H1 (cell line): ENCODE measurements at regions not wholly inside any gene's neighbourhood (a gene's known extent, or its start where the extent isn't known, plus 50 kb on each side); places are given as distances from the start of the nearest gene placed in this dataset.

Source experiments
- CTCF ChIA-PET: fragments of 300-600 bp; sonication (Branson Sonifier 250); formaldehyde crosslinking; loops from one replicate; lab custom pipeline; 2021; ENCODE audit not compliant: partially characterized antibody; lab: Charles Lee
- POLR2A ChIA-PET: fragments of 300-600 bp; sonication (Branson Sonifier 250); formaldehyde crosslinking; loops from one replicate; lab custom pipeline; 2021; ENCODE audit warnings: inconsistent platforms; ENCODE audit not compliant: partially characterized antibody; lab: Charles Lee
- DNase-seq, 2 experiments: peaks; one replicate each; pipeline versions ENCODE4 v3.0.0 to v3.0.0-alpha.2; 2010 to 2022; ENCODE audit warnings: low spot score in 2 of 2, low read depth in 1 of 2, mixed read lengths in 1 of 2
- FAIRE-seq: peaks from 2 replicates; lab custom pipeline; 2011; peaks lifted over from hg19 to GRCh38; lab: Jason Lieb, UNC
- H2AFZ ChIP-seq: 2 replicates; pipeline ENCODE4 v1.8.1; 2012; ENCODE audit warnings: low read length, inconsistent platforms
- H2AK5ac ChIP-seq: 2 replicates; pipeline ENCODE4 v1.6.1; 2013; ENCODE audit warnings: low read depth, low read length
- H2BK120ac ChIP-seq: replicated peaks from 2 replicates; pipeline ENCODE3; 2013; ENCODE audit warnings: low read depth, low read length, inconsistent platforms
- H2BK12ac ChIP-seq: 2 replicates; pipeline ENCODE4 v1.6.1; 2013; ENCODE audit warnings: low read depth, low read length
- H2BK15ac ChIP-seq: 2 replicates; pipeline ENCODE4 v1.6.1; 2013; ENCODE audit warnings: low read length
- H2BK20ac ChIP-seq: 2 replicates; pipeline ENCODE4 v1.6.1; 2013; ENCODE audit warnings: low read length
- H2BK5ac ChIP-seq: 2 replicates; pipeline ENCODE4 v1.6.1; 2013; ENCODE audit warnings: low read depth, low read length
- H3K14ac ChIP-seq: 2 replicates; pipeline ENCODE4 v1.6.1; 2013; ENCODE audit warnings: inconsistent platforms; ENCODE audit not compliant: insufficient read length
- H3K18ac ChIP-seq: 2 replicates; pipeline ENCODE4 v1.6.1; 2013; ENCODE audit warnings: low read length; ENCODE audit errors: extremely low read depth
- H3K23ac ChIP-seq: 2 replicates; pipeline ENCODE4 v1.6.1; 2013; ENCODE audit warnings: inconsistent platforms; ENCODE audit not compliant: insufficient read length
- H3K23me2 ChIP-seq: 2 replicates; pipeline ENCODE4 v1.6.1; 2013; ENCODE audit warnings: low read depth, low read length
- H3K27ac ChIP-seq: 2 replicates; pipeline ENCODE4 v1.6.1; 2011; ENCODE audit warnings: low read depth, low read length, inconsistent platforms
- H3K27me3 ChIP-seq, 4 experiments: replicated peaks in 1 of 4; 1 replicate in 1 of 4; 2 replicates in 3 of 4; pipeline versions ENCODE4 v1.6.1 to v1.8.1; 2011 to 2013; ENCODE audit warnings: low read length in 3 of 4, mild to moderate bottlenecking in 3 of 4, inconsistent platforms in 2 of 4, mixed read lengths in 2 of 4, moderate library complexity in 1 of 4; ENCODE audit not compliant: control insufficient read depth in 3 of 4, insufficient read depth in 3 of 4; ENCODE audit errors: extremely low read depth in 1 of 4
- H3K36me3 ChIP-seq, 4 experiments: 2 replicates each; pipeline versions ENCODE4 v1.6.1 to v1.8.1; 2011 to 2013; ENCODE audit warnings: mild to moderate bottlenecking in 4 of 4, low read length in 3 of 4, moderate library complexity in 2 of 4, control low read depth in 1 of 4, inconsistent platforms in 1 of 4; ENCODE audit not compliant: insufficient read depth in 4 of 4, control insufficient read depth in 2 of 4
- H3K4ac ChIP-seq: replicated peaks from 2 replicates; pipeline ENCODE3; 2013; ENCODE audit warnings: low read length, low read depth, mixed read lengths, inconsistent platforms; ENCODE audit not compliant: insufficient read length
- H3K4me1 ChIP-seq, 4 experiments: replicated peaks in 1 of 4; 1 replicate in 1 of 4; 2 replicates in 3 of 4; pipeline versions ENCODE4 v1.6.1 to v1.8.1; 2011 to 2013; ENCODE audit warnings: low read length in 3 of 4, inconsistent platforms in 2 of 4, mixed read lengths in 1 of 4; ENCODE audit not compliant: insufficient read depth in 4 of 4, control insufficient read depth in 3 of 4
- H3K4me2 ChIP-seq, 2 experiments: 2 replicates each; pipeline versions ENCODE4 v1.6.1 to v1.8.1; 2011 to 2013; ENCODE audit warnings: low read depth in 2 of 2, low read length in 2 of 2, control low read depth in 1 of 2, inconsistent platforms in 1 of 2, mild to moderate bottlenecking in 1 of 2; ENCODE audit not compliant: insufficient read depth in 1 of 2
- H3K4me3 ChIP-seq, 4 experiments: fragments of 200-600, 300-600 bp in 1 of 4; sonication (generic), shearing (Covaris generic), sonication (Bioruptor Twin) in 1 of 4; 2 replicates each; pipeline versions ENCODE4 v1.5.1 to v1.8.1; 2011 to 2016; ENCODE audit warnings: low read length in 4 of 4, low read depth in 3 of 4, control low read depth in 2 of 4, inconsistent platforms in 2 of 4, mild to moderate bottlenecking in 2 of 4, mixed read lengths in 1 of 4, moderate library complexity in 1 of 4; ENCODE audit not compliant: insufficient read depth in 2 of 4; ENCODE audit errors: extremely low read depth in 1 of 4
- H3K56ac ChIP-seq: replicated peaks from 2 replicates; pipeline ENCODE3; 2013; ENCODE audit warnings: low read depth, mild to moderate bottlenecking, mixed read lengths, low read length, inconsistent platforms; ENCODE audit not compliant: insufficient read length
- H3K79me1 ChIP-seq: 2 replicates; pipeline ENCODE4 v1.6.1; 2013; ENCODE audit warnings: low read depth, low read length, control low read depth
- H3K79me2 ChIP-seq, 2 experiments: 2 replicates each; pipeline versions ENCODE4 v1.6.1 to v1.8.1; 2012 to 2013; ENCODE audit warnings: low read length in 2 of 2, mild to moderate bottlenecking in 2 of 2, inconsistent platforms in 1 of 2; ENCODE audit not compliant: insufficient read depth in 2 of 2, control insufficient read depth in 1 of 2
- H3K9ac ChIP-seq, 4 experiments: replicated peaks in 1 of 4; 1 replicate in 1 of 4; 2 replicates in 3 of 4; pipeline versions ENCODE4 v1.6.1 to v1.8.1; 2011 to 2013; ENCODE audit warnings: low read depth in 3 of 4, low read length in 3 of 4, control low read depth in 2 of 4, mild to moderate bottlenecking in 2 of 4, moderate library complexity in 2 of 4, inconsistent platforms in 1 of 4; ENCODE audit errors: extremely low read depth in 1 of 4
- H3K9me3 ChIP-seq, 2 experiments: 2 replicates each; pipeline versions ENCODE4 v1.6.1 to v1.8.1; 2012 to 2013; ENCODE audit warnings: mild to moderate bottlenecking in 2 of 2, moderate library complexity in 2 of 2, control low read depth in 1 of 2, inconsistent platforms in 1 of 2, low read depth in 1 of 2, low read length in 1 of 2, mixed read lengths in 1 of 2; ENCODE audit not compliant: insufficient read depth in 2 of 2
- H4K20me1 ChIP-seq, 2 experiments: replicated peaks in 1 of 2; 2 replicates each; pipeline versions ENCODE3 to v1.8.1; 2011 to 2013; ENCODE audit warnings: inconsistent platforms in 2 of 2, low read length in 2 of 2, mild to moderate bottlenecking in 1 of 2; ENCODE audit not compliant: insufficient read depth in 2 of 2, control insufficient read depth in 1 of 2
- H4K5ac ChIP-seq: 2 replicates; pipeline ENCODE4 v1.6.1; 2013; ENCODE audit warnings: low read length, low read depth, mixed read lengths, inconsistent platforms; ENCODE audit not compliant: insufficient read length
- H4K8ac ChIP-seq: 2 replicates; pipeline ENCODE4 v1.8.0; 2013; ENCODE audit warnings: mild to moderate bottlenecking, moderate library complexity, low read length, inconsistent platforms; ENCODE audit not compliant: insufficient read depth; ENCODE audit errors: extremely low read depth
- H4K91ac ChIP-seq: replicated peaks from 2 replicates; pipeline ENCODE3; 2013; ENCODE audit warnings: low read length, mixed read lengths, inconsistent platforms; ENCODE audit not compliant: insufficient read length
- GTF2F1 ChIP-seq: IDR thresholded peaks from 2 replicates; pipeline ENCODE4 v1.6.1; 2012; ENCODE audit warnings: low read depth, low read length, improper control_type of control experiment, borderline replicate concordance
- HDAC6 ChIP-seq: IDR thresholded peaks from one replicate; pipeline ENCODE4 v1.7.1; 2012; ENCODE audit warnings: low read depth, mild to moderate bottlenecking, inconsistent platforms, low read length, moderate library complexity
- JUN ChIP-seq: IDR thresholded peaks from 2 replicates; pipeline ENCODE4 v1.6.1; 2011; ENCODE audit warnings: low read depth, mild to moderate bottlenecking, improper control_type of control experiment, low read length
- SIRT6 ChIP-seq: IDR thresholded peaks from one replicate; pipeline ENCODE4 v1.7.1; 2012; ENCODE audit warnings: low read length, inconsistent platforms
- SIX5 ChIP-seq: IDR thresholded peaks from 2 replicates; pipeline ENCODE4 v1.6.1; 2011; ENCODE audit warnings: mild to moderate bottlenecking, low read depth, low read length
- TCF12 ChIP-seq: IDR thresholded peaks from 2 replicates; pipeline ENCODE4 v1.6.1; 2011; ENCODE audit warnings: low read depth, mild to moderate bottlenecking, low read length
- WGBS, 2 experiments: shearing (Covaris generic) in 1 of 2; methylation state at CpG; one replicate each; pipeline versions ENCODE4 v1.1.6 to v1.1.7; 2013 to 2015; ENCODE audit warnings: low lambda C conversion rate in 2 of 2, mixed read lengths in 2 of 2, inconsistent platforms in 1 of 2, low coverage in 1 of 2, missing lambda C conversion rate in 1 of 2; ENCODE audit not compliant: insufficient replicate concordance in 2 of 2, insufficient coverage in 1 of 2, insufficient read length in 1 of 2; ENCODE audit errors: extremely low coverage in 1 of 2, missing lambda C conversion rate in 1 of 2; 5-methylcytosine and 5-hydroxymethylcytosine counted together
- TF ChIP-seq, protein P1 (sequence below): IDR thresholded peaks from 2 replicates; pipeline ENCODE4 v1.6.1; 2012; ENCODE audit warnings: inconsistent platforms
- TF ChIP-seq, protein P2 (sequence below), 3 experiments: IDR thresholded peaks; 1 replicate in 2 of 3; 2 replicates in 1 of 3; pipeline versions ENCODE4 v1.5.1 to v1.6.1; 2011; ENCODE audit warnings: low read length in 3 of 3, mild to moderate bottlenecking in 3 of 3, inconsistent platforms in 2 of 3, low read depth in 1 of 3, moderate library complexity in 1 of 3; ENCODE audit not compliant: insufficient read depth in 1 of 3; ENCODE audit errors: control extremely low read depth in 1 of 3

DNA sequence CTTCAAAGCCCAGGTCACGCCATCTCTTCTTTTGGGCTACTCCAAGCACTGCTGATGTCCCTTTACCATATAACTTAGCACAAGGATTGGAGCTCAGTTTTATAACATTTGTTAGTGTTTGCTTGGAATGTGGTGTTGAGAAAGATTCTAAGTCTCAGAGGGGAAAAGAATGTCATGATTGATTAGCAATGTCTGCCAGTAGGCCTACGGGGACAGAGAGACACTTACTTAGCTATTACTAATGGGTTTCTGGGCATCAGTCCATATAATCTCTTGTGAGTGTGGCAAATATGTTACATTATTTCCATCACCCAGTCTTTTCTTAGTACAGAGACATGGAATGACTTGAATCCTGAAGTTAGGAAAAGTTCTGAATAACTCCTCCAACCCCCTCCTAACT lies 75.4 kb upstream of the FSHB start:
- H3K79me2 ChIP-seq, result no peaks in the 10 kb centered on the region
- H3K36me3 ChIP-seq, result no peaks in the 10 kb centered on the region
- no peak overlapping the region for H3K23ac ChIP-seq
- H3K4me3 ChIP-seq, result no peak overlapping the region
- DNase-seq (no peak), FAIRE-seq (no peak)
- H4K91ac ChIP-seq, result no peak overlapping the region
- no peak overlapping the region for H2BK12ac ChIP-seq
- CTCF ChIA-PET, result interaction anchor here (0.6 to 8.8 kb wide), 4 partner anchors 12 to 110 kb away, joined by 3 to 54 read pairs (median 11); no protein-coding TSS in a partner anchor
- no peak overlapping the region for H4K8ac ChIP-seq
- H4K20me1 ChIP-seq, result no peaks in the 10 kb centered on the region
- 85% methylated on average over 2 of the region's 2 CpGs; no CpG with 5 or more reads in 1 of the 2 experiments for WGBS, 2 experiments
- no peaks in the 10 kb centered on the region for H3K4me1 ChIP-seq
- H2BK120ac ChIP-seq, result no peak overlapping the region
- POLR2A ChIA-PET, result no interaction called here
- H2BK20ac ChIP-seq, result no peak overlapping the region
- no peak overlapping the region for H3K14ac ChIP-seq
- no peak overlapping the region for H2AFZ ChIP-seq
- no peaks in the 10 kb centered on the region for H3K79me1 ChIP-seq
- no peak overlapping the region for H4K5ac ChIP-seq
- no peaks in the 10 kb centered on the region for H3K9me3 ChIP-seq
- H3K27me3 ChIP-seq, result no peaks in the 10 kb centered on the region
- no peak overlapping the region for H3K56ac ChIP-seq
- no peaks in the 10 kb centered on the region; the same call in 1 of the 2 replicates for H3K23me2 ChIP-seq
- H3K4me2 ChIP-seq, result no peak overlapping the region
- no peak overlapping the region for H3K18ac ChIP-seq
- H2BK15ac ChIP-seq, result no peak overlapping the region
- no peak overlapping the region for H3K27ac ChIP-seq
- no peak overlapping the region for H3K4ac ChIP-seq
- TF ChIP-seq, protein P1, sequence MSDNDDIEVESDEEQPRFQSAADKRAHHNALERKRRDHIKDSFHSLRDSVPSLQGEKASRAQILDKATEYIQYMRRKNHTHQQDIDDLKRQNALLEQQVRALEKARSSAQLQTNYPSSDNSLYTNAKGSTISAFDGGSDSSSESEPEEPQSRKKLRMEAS, result no peak
- TF ChIP-seq TCF12, result no peak
- no peak for TF ChIP-seq SIRT6
- TF ChIP-seq, protein P2, sequence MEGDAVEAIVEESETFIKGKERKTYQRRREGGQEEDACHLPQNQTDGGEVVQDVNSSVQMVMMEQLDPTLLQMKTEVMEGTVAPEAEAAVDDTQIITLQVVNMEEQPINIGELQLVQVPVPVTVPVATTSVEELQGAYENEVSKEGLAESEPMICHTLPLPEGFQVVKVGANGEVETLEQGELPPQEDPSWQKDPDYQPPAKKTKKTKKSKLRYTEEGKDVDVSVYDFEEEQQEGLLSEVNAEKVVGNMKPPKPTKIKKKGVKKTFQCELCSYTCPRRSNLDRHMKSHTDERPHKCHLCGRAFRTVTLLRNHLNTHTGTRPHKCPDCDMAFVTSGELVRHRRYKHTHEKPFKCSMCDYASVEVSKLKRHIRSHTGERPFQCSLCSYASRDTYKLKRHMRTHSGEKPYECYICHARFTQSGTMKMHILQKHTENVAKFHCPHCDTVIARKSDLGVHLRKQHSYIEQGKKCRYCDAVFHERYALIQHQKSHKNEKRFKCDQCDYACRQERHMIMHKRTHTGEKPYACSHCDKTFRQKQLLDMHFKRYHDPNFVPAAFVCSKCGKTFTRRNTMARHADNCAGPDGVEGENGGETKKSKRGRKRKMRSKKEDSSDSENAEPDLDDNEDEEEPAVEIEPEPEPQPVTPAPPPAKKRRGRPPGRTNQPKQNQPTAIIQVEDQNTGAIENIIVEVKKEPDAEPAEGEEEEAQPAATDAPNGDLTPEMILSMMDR (IDR thresholded peaks at IDR 0.05; ENCODE audit: control extremely low read depth in 1 of 3, insufficient read depth in 1 of 3, low read depth in 1 of 3, low read length in 3 of 3), result no peak
- TF ChIP-seq HDAC6, result no peak
- TF ChIP-seq GTF2F1, result no peak
- no peak for TF ChIP-seq JUN
- no peak for TF ChIP-seq SIX5
- H2AK5ac ChIP-seq, result no peak overlapping the region
- no peak overlapping the region for H3K9ac ChIP-seq
- no peak overlapping the region for H2BK5ac ChIP-seq
